ENCODE measurements at regions not wholly inside any gene's neighbourhood (a gene's known extent, or its start where the extent isn't known, plus 50 kb on each side); places are given as distances from the start of the nearest gene placed in this dataset.

- TF ChIP-seq, protein P1, sequence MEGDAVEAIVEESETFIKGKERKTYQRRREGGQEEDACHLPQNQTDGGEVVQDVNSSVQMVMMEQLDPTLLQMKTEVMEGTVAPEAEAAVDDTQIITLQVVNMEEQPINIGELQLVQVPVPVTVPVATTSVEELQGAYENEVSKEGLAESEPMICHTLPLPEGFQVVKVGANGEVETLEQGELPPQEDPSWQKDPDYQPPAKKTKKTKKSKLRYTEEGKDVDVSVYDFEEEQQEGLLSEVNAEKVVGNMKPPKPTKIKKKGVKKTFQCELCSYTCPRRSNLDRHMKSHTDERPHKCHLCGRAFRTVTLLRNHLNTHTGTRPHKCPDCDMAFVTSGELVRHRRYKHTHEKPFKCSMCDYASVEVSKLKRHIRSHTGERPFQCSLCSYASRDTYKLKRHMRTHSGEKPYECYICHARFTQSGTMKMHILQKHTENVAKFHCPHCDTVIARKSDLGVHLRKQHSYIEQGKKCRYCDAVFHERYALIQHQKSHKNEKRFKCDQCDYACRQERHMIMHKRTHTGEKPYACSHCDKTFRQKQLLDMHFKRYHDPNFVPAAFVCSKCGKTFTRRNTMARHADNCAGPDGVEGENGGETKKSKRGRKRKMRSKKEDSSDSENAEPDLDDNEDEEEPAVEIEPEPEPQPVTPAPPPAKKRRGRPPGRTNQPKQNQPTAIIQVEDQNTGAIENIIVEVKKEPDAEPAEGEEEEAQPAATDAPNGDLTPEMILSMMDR (IDR thresholded peaks at IDR 0.05) = no peak
- TF ChIP-seq POLR2AphosphoS5 (IDR thresholded peaks at IDR 0.05) = no peak
- no peak for TF ChIP-seq POLR2A (IDR thresholded peaks at IDR 0.05; ENCODE audit: low read depth)
- TF ChIP-seq EP300 (IDR thresholded peaks at IDR 0.05) = no peak
These were observed 140.9 kb upstream of the CDIN1 start for GRCh38 chr15:36438499-36438898.

Data from esophagus muscularis mucosa (tissue), 4 donors.